GM12892 (cell line): ENCODE measurements at regions not wholly inside any gene's neighbourhood (a gene's known extent, or its start where the extent isn't known, plus 50 kb on each side); places are given as distances from the start of the nearest gene placed in this dataset.

Source experiments
- POLR2A ChIP-seq: IDR thresholded peaks from 2 replicates; pipeline ENCODE4 v1.6.1; 2011; ENCODE audit warnings: low read depth, low read length, control low read depth
- POLR2AphosphoS5 ChIP-seq: IDR thresholded peaks from 2 replicates; pipeline ENCODE4 v1.6.1; 2011; ENCODE audit warnings: low read depth, low read length, control low read depth
- TAF1 ChIP-seq: IDR thresholded peaks from 2 replicates; pipeline ENCODE4 v1.6.1; 2011; ENCODE audit warnings: low read depth, mild to moderate bottlenecking, control low read depth, low read length, borderline replicate concordance

GRCh38 chr6:14881398-14881797 is 364.5 kb upstream of the JARID2 start:
- TF ChIP-seq POLR2AphosphoS5 (no peak), POLR2A (no peak), TAF1 (no peak)
